HS-5 (cell line): ENCODE measurements at regions not wholly inside any gene's neighbourhood (a gene's known extent, or its start where the extent isn't known, plus 50 kb on each side); places are given as distances from the start of the nearest gene placed in this dataset.
"Not testable (repeated sequence)": the region's sequence is repeated elsewhere in the genome, so short reads cannot be mapped to it uniquely, and the experiment has no call there.

Experiments used
- DNase-seq: peaks from one replicate; pipeline ENCODE4 v3.0.0-alpha.2; 2012; ENCODE audit warnings: low read depth

- DNase-seq = no peak
Observed at GRCh38 chr13:81995316-81995715, 1654.4 kb upstream of the SPRY2 start.

- DNase-seq = no peak
Observed at GRCh38 chr13:81990652-81991051, 1649.7 kb upstream of the SPRY2 start.

GRCh38 chr13:81988567-81988966 is 1647.6 kb upstream of the SPRY2 start:
- DNase-seq = no peak

GRCh38 chr13:81987677-81988357 is 1646.9 kb upstream of the SPRY2 start:
- no peak for DNase-seq

DNA sequence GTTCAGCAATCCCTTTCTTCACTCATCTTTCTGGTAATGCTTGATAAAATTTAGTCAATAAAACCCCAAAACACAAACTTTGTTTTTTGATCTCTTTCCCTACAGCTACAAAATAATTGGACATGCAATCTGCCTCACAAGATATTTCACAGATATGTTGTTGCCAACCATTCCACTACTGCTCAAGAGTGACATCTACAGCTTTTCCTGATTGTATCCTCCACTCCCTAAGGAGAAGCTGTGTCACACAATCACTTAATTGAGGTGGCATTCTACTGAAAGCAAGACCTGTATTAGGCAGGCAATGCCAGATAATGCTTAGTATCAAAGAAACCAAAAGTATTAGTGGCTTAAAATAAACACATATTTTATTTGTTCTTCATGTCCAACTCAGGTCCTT is 1646.2 kb upstream of the SPRY2 start:
- no peak for DNase-seq

DNA sequence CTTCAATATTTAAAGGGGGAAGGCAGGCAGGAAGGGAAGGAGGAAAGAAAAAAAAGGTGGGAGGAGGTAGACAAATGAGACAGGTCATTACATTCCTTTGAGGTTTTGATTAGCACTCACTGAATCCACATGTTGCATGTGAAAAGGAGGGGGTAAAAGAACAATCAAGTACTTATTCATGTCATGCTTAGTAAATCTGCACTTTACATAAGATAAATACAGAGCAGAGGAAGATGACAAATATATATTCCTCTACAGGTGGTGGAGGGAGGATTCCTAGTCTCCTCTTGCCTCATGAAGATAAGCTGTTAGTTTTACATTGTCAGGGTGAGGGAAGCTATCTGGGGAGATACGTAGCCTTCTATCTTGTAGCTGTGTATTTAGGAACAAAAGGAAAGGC is 1645.4 kb upstream of the SPRY2 start:
- DNase-seq = no peak

- no peak for DNase-seq
Observed at GRCh38 chr13:81957121-81957520, 1616.2 kb upstream of the SPRY2 start.

DNA sequence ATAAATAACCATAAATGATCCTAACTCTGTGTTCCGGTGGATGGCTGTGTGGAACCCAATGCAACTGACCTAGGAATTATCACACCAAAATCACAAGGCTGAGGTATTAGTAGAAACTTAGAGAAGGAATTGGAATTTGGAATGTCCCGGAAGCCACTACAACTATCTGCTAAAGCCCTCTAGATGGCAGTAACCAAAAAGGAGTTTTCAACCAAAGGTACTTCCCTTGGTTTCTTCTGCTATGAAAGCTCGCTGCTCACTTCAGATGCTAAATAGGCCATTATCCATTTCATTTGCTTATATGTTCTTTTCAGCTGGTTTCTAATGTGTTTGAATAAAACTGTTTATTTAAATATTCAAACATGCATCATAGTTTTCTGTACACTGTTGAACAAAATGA is 1589.1 kb upstream of the SPRY2 start:
- DNase-seq = peak; percentile 2

GRCh38 chr13:81927347-81927746 is 1586.4 kb upstream of the SPRY2 start:
- no peak for DNase-seq

GRCh38 chr13:81917810-81918209 is 1576.9 kb upstream of the SPRY2 start:
- DNase-seq = no peak

DNA sequence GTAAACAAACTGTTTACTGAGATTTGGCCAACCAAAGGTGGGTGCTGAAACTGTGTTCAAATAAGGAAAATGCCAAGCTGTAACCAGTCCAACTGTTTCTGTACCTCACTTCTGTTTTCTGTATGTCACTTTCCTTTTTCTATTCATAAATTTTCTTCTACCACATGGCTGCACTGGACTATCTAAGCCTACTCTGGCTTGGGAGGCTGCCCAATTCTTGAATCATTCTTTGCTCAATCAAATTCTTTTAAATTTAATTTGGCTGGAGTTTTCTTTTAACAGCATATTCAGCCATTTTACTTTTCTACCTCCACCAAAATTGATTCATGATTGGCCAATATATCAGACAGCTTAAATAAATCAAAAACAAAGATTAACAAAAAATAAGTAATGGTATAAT is 1575.5 kb upstream of the SPRY2 start:
- DNase-seq = no peak

DNA sequence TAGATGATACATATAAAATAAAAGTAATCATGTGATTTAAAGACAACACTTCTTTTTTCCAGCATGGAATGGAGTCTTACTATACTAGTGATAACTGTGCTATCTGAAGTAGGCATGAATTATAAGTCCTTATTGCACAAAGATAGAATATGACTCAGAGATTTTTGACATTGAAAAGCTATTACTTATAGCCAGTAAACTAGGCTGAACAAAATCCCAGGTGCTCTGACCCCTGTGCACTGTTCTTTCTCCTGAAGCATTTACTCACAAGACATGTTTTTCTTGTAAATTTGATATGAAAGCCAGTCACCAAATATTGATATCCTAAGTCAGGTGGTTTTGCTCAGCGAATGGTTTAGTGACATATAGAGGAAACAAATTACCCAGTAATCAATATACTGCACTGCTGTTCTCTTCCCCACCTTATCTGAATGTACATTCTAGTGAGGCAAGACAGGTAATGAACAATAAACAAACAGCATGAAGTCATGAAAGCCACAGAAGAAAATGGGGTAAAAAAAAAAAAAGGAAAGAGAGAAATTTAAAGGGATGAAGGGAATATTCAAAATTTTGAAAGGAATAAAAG is 1567.0 kb upstream of the SPRY2 start:
- no peak for DNase-seq

DNA sequence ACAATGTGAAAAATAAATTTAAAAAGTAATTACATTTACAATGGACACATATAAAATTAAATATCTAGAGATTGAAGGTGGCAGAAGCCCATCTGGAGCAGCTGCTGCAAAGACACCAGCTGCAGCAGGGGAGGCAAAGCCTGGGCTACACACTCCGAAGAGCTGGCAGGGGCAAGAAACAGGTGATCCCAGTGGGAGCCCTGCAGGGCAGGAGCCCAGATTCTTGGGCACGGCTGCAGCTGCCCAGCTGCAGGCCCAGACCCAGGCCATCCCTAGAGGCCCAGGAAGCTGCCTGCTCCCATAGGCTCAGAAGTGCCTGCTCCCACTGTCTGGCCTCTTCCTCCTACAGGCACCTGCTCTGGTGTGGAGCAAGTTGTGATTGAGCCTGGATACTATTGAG is 1547.9 kb upstream of the SPRY2 start:
- DNase-seq = no peak

DNA sequence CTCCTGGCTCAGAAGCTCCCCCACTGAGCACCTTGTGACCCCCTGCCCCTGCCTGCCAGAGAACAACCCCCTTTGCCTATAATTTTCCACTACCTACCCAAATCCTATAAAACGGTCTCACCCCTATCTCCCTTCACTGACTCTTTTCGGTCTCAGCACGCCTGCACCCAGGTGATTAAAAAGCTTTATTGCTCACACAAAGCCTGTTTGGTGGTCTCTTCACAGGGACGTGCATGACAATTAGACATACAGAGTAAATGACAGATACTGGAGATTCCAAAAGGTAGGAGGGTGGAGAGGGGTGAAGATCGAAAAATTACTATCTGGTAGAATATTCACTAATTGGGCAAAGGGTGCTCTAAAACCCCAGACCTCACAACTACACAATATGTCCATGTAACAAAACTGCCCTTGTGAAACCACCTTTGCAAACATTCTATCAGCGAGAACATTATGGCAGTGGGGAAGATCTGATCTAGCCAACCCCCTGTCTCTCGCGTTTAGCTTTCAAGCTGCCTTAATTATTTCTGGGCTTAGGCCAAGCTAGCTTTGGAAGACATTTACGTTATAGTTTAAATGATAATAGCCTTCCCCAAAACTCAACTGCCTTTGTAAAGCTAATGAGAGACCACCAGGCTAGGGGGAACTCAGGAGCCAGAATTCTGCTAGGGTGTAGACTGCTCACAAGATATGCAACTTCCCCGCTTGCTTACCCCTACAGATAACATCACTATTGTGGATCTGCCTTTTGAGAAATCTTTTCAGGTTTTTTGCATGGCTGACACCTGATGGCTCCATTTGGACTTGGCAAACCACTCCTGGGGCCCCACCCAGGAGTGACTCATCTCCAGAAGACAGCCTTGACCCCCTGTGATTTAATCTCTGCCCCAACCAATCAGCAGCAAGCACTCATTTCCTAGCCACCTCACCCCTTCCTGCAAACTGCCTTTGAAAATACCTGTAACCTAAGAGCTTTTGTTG is 1534.0 kb upstream of the SPRY2 start:
- no peak for DNase-seq

- no peak for DNase-seq
Observed at GRCh38 chr13:81874253-81874652, 1533.3 kb upstream of the SPRY2 start.

DNA sequence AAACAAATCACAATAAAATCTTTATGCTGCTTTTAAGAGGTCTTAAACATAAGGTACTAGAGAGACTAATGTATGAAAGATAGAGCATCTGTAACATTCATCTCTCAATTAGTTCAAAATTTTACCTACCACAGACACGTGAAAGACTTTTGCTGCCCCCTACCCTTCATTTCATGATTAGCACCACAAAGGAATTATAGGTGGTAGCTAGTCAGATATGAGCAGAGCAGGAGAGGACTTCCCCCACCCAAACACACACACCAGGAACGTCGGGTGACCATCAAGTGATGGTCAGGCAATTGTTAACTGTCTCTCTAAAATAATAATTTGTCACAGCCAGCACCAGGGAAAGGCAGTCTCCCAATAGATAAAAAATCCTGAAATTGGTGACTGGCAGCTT is 1531.7 kb upstream of the SPRY2 start:
- no peak for DNase-seq

- not testable (repeated sequence) for DNase-seq
Observed at GRCh38 chr13:81871751-81872325, 1530.9 kb upstream of the SPRY2 start.

- DNase-seq = no peak
Observed at GRCh38 chr13:81848291-81848690, 1507.4 kb upstream of the SPRY2 start.

DNA sequence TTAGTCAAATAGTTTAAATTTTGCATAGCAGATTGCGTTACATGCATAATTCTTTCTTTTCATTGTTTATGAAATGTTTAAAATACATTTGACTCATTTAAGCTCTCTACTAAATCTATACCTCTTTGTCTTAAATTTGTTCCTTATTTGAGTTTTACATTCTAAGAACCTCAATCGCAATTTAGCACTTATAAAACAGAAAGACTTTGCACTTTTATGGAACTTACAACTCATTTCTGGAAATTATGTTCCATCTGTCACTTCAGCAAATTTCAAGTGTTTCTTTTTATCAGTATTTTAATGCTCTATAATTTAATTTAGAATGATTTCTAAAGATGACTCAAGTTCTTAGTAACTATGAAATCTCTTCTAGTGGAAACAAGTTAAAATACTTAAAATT is 1505.8 kb upstream of the SPRY2 start:
- DNase-seq = no peak

- DNase-seq = no peak
Observed at GRCh38 chr13:81821259-81821658, 1480.3 kb upstream of the SPRY2 start.

DNA sequence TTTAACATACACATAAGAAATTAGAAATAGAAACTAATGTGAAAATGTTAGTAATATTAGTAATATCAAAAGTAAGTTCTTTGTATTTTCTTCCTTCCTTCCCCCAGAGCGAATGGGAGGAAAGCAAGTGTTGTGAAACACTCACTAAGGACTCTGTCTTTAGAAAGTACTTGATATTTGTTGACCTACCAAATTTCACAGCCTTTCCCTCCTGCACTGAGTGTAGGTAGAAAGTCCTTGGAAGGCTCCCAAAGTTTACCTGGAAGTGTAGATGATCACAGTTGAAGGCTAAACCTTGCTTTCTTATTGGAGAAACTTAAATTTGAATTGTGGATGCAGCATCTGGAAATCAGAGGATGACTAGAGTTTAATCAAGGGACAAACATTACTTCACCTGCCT is 1459.5 kb upstream of the SPRY2 start:
- no peak for DNase-seq

- no peak for DNase-seq
Observed at GRCh38 chr13:81795710-81796109, 1454.8 kb upstream of the SPRY2 start.

GRCh38 chr13:81791641-81792040 is 1450.7 kb upstream of the SPRY2 start:
- no peak for DNase-seq
